ENCODE measurements at regions not wholly inside any gene's neighbourhood (a gene's known extent, or its start where the extent isn't known, plus 50 kb on each side); places are given as distances from the start of the nearest gene placed in this dataset.

DNA sequence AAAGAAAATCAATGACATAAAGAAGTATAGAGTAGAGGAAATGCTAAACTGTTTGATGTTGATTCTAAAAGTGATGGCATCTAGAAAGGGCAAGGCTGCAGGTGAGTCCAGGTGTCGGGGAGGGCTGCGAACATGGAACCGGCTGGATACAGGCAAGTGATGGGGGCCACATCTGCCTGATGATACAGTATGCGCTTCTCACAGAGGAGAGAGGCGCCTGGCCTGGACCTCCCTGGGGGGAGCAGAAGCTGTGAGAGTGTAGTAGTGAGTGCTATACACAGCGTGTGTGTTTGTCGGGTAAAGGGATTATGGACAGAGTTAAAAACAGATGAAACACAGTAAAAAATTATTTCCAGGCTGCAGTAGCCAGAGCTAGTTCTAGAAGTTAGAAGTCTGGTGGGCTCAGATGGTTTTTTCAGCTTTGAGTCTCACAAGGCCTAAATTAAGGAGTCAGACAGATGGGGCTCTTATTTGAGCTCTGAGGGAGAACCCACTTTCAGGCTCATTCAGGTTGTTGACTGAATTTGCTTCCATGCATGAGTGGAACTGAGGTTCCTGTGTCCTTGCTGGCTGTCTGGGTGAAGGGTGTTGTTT is 195.8 kb upstream of the ARG1 start:
- H3K27ac ChIP-seq, result no peak overlapping the region
- H3K4me3 ChIP-seq, result no peak overlapping the region
- no peaks in the 10 kb centered on the region for H3K9me3 ChIP-seq
- no peak for DNase-seq (ENCODE audit: low spot score in 2 of 2)
- H3K36me3 ChIP-seq, result no peaks in the 10 kb centered on the region
- no peaks in the 10 kb centered on the region for H3K4me1 ChIP-seq
- TF ChIP-seq, protein P1, sequence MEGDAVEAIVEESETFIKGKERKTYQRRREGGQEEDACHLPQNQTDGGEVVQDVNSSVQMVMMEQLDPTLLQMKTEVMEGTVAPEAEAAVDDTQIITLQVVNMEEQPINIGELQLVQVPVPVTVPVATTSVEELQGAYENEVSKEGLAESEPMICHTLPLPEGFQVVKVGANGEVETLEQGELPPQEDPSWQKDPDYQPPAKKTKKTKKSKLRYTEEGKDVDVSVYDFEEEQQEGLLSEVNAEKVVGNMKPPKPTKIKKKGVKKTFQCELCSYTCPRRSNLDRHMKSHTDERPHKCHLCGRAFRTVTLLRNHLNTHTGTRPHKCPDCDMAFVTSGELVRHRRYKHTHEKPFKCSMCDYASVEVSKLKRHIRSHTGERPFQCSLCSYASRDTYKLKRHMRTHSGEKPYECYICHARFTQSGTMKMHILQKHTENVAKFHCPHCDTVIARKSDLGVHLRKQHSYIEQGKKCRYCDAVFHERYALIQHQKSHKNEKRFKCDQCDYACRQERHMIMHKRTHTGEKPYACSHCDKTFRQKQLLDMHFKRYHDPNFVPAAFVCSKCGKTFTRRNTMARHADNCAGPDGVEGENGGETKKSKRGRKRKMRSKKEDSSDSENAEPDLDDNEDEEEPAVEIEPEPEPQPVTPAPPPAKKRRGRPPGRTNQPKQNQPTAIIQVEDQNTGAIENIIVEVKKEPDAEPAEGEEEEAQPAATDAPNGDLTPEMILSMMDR (IDR thresholded peaks at IDR 0.05), result no peak
- intact Hi-C loops (cut with DNase I), result no loop called here
- H3K27me3 ChIP-seq, result no peaks in the 10 kb centered on the region

- H3K36me3 ChIP-seq, result no peaks in the 10 kb centered on the region
- no peaks in the 10 kb centered on the region for H3K9me3 ChIP-seq
- H3K27ac ChIP-seq, result no peak overlapping the region
- intact Hi-C loops (cut with DNase I), result no loop called here
- H3K27me3 ChIP-seq, result no peaks in the 10 kb centered on the region
- DNase-seq (ENCODE audit: low spot score in 2 of 2), result no peak
- TF ChIP-seq, protein P1 (IDR thresholded peaks at IDR 0.05), result no peak
- no peaks in the 10 kb centered on the region for H3K4me1 ChIP-seq
- no peak overlapping the region for H3K4me3 ChIP-seq
These were observed 194.2 kb upstream of the ARG1 start for GRCh38 chr6:131378874-131379273.

- Histone ChIP-seq H3K27ac (no peak overlapping the region), H3K4me1 (no peaks in the 10 kb centered on the region), H3K4me3 (no peak overlapping the region), H3K36me3 (no peaks in the 10 kb centered on the region), H3K9me3 (no peaks in the 10 kb centered on the region), H3K27me3 (no peaks in the 10 kb centered on the region)
- TF ChIP-seq, protein P1 (IDR thresholded peaks at IDR 0.05), result no peak
- intact Hi-C loops (cut with DNase I), result no loop called here
- DNase-seq (ENCODE audit: low spot score in 2 of 2), result no peak
These were observed 193.1 kb upstream of the ARG1 start for GRCh38 chr6:131379948-131380347.

DNA sequence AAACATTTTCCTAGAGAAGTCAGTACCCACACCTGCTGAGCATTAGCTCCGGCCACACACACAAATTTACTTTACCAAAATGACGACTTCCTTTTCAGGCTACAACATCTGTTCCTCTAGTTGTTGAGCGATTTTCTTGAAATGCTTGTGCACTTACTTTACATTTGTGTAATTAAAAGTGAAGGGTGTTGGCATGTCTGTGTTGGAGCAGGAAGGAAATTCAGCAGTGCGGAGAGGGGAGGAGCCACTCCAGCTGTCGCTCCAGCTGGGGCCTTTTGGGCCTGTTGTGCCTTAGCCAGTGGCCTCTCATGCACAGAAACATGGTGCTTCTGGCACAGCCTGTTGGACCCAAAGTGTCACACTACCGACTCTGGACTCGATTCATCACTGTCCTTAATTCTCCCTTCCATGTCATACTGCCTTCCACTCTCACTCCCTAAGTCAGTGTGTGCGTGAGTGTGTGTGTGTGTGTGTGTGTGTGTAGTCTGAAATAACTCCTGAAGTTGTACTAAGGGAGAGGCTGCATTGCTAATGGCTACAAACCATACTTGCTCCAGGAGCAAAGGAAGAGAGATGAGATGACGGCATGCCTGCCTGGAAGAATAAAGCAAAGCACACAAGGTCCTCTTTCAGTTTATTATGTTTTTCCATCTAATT is 191.8 kb upstream of the ARG1 start:
- Histone ChIP-seq H3K27me3 (no peaks in the 10 kb centered on the region), H3K27ac (no peak overlapping the region), H3K4me1 (no peaks in the 10 kb centered on the region), H3K36me3 (no peaks in the 10 kb centered on the region), H3K4me3 (no peak overlapping the region), H3K9me3 (no peaks in the 10 kb centered on the region)
- DNase-seq (ENCODE audit: low spot score in 2 of 2), result no peak
- intact Hi-C loops (cut with DNase I), result no loop called here
- TF ChIP-seq, protein P1 (IDR thresholded peaks at IDR 0.05), result no peak

DNA sequence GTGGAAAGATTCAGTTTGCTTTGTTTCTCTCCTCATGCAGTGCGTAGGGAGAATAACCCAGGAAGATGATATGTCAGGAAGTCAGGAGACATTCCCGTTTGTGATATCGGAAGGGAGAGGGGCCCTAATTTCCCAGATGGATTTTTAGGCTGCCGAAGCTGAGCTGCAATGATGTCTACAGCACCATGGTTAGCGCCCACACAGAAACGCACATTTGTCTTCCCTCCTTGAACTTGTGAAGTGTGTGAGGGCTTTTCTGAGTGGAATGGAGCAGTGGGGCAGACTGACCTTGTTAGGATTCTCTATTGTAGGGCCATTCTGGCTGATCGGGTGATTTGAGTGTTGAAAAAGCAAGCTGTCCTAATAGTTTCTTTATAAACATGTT is 191.3 kb upstream of the ARG1 start:
- no peaks in the 10 kb centered on the region for H3K27me3 ChIP-seq
- intact Hi-C loops (cut with DNase I), result no loop called here
- no peak for DNase-seq (ENCODE audit: low spot score in 2 of 2)
- no peaks in the 10 kb centered on the region for H3K4me1 ChIP-seq
- no peaks in the 10 kb centered on the region for H3K36me3 ChIP-seq
- TF ChIP-seq, protein P1 (IDR thresholded peaks at IDR 0.05), result no peak
- H3K4me3 ChIP-seq, result no peak overlapping the region
- no peak overlapping the region for H3K27ac ChIP-seq
- H3K9me3 ChIP-seq, result no peaks in the 10 kb centered on the region
